IPS DF 4.7 (cell line): ENCODE measurements at regions not wholly inside any gene's neighbourhood (a gene's known extent, or its start where the extent isn't known, plus 50 kb on each side); places are given as distances from the start of the nearest gene placed in this dataset.

Experiments
- DNase-seq: peaks from one replicate; pipeline ENCODE4 v3.0.0-alpha.2; 2013; ENCODE audit warnings: low spot score; ENCODE audit errors: extremely low read depth

- DNase-seq: no peak
Observed at GRCh38 chr2:163541943-163542342, 193.9 kb downstream of the FIGN start.

DNA sequence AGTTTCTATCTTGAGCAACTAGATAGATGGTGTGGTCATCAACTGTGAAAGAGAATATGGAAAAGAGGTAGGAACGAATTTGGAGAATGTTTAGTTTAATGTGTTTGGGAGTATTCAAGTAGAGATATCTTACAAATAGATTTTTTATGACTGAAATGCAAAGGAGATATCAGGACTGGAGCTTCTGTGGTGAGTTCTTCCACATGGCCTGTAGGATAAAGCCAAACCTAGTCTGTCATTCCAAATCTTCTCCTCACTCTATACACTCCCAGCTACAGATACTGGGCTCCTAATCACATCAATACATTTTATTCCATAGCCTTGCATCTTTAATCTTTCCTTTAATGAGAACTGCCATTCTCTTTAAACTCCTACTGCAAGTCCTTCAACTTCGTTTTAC lies 194.3 kb downstream of the FIGN start:
- DNase-seq: no peak

- DNase-seq: no peak
Observed at GRCh38 chr2:163528640-163529217, 207.1 kb downstream of the FIGN start.

DNA sequence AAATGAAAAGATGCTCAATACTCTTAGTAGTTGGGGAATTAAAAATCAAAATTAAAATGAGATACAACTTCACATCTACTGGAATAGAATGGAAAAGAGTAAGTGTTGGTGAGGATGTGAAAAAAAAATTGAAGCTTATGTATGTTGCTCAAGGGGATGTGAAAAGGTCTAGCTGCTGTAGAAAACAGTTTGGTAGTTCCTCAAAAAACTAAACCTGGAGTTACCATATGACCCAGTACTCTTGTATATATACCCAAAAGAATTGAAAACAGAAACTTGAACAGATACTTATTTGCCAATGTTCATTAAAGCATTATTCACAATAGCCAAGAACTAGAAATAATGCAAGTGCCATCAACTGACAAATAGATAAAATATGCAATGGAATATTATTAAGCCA lies 208.4 kb downstream of the FIGN start:
- DNase-seq: no peak

- DNase-seq: no peak
Observed at GRCh38 chr2:163518762-163519161, 217.0 kb downstream of the FIGN start.

GRCh38 chr2:163515836-163516235 lies 220.0 kb downstream of the FIGN start:
- DNase-seq: no peak

GRCh38 chr2:163505281-163505680 lies 230.5 kb downstream of the FIGN start:
- DNase-seq: no peak

DNA sequence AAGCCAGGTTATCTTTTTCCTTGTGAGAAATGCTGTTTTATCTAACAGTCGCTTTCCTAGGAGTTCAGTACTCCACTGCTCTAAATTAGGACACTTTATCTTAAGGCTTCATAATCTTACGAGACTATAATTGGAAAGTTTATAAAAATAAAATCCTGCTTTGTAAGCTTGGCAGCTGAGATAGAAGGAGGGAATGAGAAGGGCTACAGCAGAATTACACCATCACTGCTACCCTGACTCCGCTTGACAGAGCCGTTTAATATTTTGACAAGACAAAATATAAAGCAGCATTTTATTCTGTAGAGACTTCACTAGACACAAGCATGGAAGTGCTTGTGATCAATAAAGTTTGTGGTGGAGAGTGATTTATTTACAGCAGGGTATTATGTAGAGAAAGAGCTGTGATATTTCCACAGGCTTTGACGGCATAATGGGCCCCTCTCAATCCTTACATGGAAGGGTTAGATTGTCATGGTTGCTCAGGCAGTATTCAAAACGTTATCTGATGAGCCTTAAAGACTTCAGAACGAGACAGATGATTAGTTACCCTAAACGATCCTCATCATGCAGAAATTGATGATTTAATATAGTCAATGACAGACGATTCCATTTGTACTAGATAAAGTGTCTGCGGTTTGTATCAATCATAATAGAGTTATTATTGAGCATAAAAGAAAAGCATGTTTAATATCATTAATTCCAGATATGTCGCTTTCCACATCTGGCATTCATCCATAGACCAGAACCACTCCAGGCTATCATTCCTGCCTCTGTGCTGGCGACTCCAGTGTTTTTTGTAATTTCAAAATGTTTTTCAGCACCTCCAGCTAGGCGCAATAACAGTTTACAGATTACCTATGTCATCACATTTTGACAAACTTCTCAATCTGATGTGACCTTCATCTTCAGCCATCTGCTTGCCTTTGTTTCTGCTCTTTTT lies 242.2 kb downstream of the FIGN start:
- DNase-seq: no peak

DNA sequence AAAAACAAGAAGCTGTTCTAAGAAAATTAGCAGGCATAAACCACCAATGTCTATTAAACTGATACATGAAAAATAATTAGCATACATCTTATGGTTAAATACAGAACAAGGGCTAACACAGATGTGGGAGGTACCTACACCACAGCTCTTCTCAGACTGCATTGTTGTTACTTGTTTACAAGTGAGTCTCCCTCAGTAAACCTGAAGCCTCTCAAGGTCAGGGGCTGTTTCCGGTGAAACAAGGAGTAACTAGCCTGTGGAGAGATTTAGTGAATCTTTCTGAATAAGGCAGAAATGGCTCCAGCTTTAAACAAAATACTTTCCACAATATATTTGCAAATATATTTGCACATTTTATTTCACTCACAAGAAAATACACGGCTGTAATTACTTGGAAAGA lies 244.0 kb downstream of the FIGN start:
- no peak for DNase-seq

GRCh38 chr2:163490281-163490680 lies 245.5 kb downstream of the FIGN start:
- no peak for DNase-seq

DNA sequence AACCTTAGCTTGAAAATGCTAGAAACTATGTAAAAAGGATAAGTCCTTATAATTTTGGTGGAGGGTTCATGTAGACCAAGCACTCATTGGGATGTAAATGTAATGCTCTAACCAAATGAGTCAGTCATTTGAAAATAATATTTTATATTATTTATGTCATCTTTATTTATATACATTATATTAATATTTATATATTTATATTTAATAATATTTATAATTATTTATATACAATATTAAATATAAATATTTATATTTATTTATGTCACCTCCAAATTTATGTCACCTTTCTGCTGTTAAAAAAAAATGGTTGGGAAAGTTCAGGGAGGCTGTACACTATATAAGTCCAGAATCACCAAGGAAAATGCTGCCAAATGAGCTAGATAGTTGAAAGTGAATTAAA lies 254.3 kb downstream of the FIGN start:
- no peak for DNase-seq

- no peak for DNase-seq
Observed at GRCh38 chr2:163479599-163479998, 256.2 kb downstream of the FIGN start.

DNA sequence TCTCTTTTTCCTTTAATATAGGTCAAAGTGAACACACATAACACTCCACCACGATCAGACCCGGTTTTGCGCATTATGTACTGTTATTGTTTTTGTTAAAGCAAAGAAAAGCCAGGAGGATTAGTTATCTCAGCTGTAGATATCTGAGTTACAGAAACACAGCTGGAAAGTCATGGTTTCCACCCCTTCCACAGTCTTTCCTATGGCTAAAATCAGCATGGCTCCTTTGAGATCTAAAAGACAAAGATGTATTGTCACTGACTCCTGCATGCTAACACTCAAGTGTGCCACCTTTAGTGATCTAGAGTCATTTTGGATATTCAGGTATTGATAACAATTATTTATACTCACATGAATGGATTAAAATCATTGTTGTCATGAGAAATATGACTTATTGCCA lies 260.0 kb downstream of the FIGN start:
- DNase-seq: no peak

GRCh38 chr2:163474889-163475288 lies 260.9 kb downstream of the FIGN start:
- no peak for DNase-seq

DNA sequence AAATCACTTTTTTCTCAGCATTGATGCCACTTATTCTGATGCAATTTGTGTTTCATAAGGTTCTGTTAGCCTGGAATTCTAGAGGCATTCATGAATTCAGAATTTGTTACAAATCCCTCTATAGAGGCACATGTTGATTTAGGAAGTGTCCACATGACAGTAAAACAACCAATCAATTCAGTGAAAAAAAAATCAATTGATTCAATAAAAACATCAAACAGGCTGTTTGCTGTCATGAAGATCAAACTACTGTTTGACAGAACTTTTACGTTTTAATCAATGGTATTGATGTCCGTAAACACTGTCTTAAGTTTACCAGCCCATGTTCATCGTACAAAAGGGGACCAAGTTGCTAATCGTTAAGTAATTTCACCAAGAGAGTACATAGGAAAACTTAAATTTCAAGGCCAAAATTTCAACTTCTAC lies 261.5 kb downstream of the FIGN start:
- DNase-seq: no peak

DNA sequence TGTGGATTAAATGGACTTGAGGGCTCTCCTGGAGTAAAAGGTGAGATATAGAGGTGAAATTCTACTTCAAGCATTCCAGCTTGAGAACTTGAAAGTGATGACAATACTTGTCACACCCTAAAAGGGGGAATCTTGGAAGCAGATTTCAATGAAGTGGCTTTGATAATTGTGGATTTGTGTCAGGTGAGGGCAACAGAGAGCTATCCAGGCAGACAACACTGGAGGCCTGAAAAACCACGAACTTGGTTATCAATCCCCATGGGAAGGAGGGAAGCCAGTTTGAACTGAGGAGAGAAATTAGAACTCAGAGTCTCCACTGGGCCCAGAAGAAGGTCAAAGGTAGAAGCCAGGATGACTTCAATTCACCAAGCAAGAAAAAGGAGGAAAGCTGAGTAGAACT lies 263.9 kb downstream of the FIGN start:
- DNase-seq: no peak

DNA sequence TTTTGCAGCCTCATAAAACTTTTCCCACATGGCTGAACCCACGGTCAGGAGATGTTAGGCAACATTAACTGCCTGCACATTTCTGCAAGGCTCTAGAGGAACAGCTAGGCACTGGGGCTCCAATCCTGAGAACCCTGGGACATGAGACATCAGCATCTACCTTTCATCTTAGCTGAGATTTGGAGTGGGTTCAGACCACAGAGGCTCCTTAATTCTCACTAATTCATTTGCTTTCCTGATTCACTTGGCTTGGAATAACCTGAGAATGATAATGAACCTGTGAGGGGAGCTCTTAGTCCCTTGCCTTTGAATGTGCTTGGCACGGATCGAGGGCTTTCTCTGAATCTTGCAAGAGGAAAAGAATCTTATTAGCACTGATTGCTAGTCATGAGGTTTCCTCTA lies 266.2 kb downstream of the FIGN start:
- no peak for DNase-seq

GRCh38 chr2:163467251-163467630 lies 268.6 kb downstream of the FIGN start:
- no peak for DNase-seq

DNA sequence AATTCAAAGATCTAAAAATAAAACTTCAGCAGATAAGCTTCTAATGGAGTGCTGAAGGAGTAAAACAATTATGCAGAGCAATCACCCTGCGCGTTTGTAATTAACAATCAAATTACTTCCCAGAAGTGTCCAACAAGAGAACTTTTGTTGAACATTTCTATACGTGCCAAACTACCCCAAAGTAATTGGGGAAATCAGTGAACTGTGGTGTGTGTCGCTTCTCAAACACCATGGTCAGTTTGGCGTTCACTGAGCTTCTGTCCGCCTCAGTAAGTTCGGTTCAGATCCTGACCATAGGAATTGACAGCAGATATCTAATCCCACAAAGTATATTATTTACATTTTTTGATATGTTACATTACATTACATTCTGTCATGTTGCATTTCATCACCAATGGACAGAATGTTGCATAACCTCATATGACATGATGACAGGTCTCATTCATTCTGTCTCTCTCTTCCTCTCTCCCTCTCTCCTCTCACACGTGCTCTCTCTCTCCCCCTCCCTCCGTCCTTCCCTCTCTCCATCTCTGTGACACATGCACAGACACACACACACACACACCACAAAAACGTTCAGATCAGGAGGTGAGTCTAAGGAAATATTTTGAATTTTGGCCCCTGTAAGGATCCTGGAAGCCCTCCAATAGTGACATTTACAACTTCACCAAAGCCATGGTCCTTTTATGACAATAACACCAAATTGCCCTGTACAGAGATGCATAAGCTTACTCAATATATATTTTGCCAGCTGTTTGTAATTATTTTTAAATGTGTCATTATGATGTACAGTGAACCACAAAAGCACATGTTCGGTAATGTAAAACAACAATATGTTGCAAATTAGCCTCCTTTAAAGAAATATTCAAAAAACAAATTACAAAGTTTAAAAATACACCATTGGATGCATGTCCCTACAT lies 269.2 kb downstream of the FIGN start:
- DNase-seq: no peak

GRCh38 chr2:163465440-163465839 lies 270.4 kb downstream of the FIGN start:
- no peak for DNase-seq

GRCh38 chr2:163463411-163463810 lies 272.4 kb downstream of the FIGN start:
- no peak for DNase-seq

DNA sequence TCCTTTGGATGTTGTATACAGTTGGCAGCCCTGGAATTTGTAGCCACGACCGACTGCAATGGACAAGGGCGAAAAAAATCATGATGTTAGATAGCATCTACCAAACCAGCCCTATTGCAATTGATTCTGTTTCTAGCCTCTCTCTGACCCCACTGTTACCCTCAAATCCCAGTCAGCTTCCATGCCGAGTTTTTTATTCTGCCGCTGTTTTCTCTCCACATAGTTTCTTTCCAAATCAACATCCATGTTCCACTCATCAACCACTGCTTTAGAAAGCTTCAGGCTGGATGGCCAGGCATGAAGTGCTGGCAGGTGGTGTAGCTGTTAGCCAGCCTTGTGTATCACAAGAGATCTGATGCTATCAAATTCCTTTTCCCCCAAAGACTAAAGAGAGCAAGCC lies 272.8 kb downstream of the FIGN start:
- DNase-seq: no peak
